Stimulated activated CD4-positive, alpha-beta T cell treated with anti-CD3 and anti-CD28 coated beads, TNF-alpha, amount 100 ng/mL, for 1 hour (primary cell): ENCODE measurements at regions not wholly inside any gene's neighbourhood (a gene's known extent, or its start where the extent isn't known, plus 50 kb on each side); places are given as distances from the start of the nearest gene placed in this dataset.
"Not testable (repeated sequence)": the region's sequence is repeated elsewhere in the genome, so short reads cannot be mapped to it uniquely, and the experiment has no call there.

Experiments
- DNase-seq, 3 donors: peaks; one replicate each; pipeline ENCODE4 v3.0.0-alpha.2; 2020; ENCODE audit warnings: low read depth in 3 of 3, low spot score in 1 of 3

DNA sequence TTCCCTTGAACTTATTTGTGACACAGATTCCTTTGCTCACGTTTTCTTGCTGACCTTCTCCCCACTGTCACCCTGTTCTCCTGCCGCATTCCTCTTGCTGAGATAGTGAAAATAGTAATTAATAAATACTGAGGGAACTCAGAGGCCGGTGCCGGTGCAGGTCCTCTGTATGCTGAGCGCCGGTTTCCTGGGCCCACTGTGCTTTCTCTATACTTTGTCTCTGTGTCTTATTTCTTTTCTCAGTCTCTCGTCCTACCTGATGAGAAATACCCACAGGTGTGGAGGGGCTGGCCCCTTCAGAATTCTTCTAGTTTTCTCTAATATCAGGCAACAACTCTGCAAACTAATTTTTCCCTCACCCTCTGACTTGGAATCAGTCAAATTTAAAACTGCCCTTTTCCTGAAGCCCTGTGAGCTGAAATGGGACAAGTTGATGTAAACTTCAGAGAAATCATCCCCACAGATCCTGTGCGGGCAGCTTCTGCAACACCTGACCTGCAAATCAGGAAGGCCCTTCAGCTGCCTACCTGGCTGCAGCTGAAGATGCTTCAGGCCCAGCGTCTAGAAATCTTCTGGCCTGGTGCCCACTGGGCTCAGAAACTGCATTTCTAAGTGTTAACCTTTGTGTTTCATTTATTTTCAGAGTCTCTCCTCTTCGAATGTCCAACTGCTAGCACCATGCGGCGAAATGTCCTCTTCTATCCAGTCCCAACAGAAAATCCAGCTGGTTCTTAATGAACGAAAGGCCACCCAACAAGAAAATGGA, 149.7 kb downstream of the TMEM121 start:
- DNase-seq = not testable (repeated sequence)

GRCh38 chr14:105678057-105678456, 151.7 kb downstream of the TMEM121 start:
- not testable (repeated sequence) for DNase-seq

DNA sequence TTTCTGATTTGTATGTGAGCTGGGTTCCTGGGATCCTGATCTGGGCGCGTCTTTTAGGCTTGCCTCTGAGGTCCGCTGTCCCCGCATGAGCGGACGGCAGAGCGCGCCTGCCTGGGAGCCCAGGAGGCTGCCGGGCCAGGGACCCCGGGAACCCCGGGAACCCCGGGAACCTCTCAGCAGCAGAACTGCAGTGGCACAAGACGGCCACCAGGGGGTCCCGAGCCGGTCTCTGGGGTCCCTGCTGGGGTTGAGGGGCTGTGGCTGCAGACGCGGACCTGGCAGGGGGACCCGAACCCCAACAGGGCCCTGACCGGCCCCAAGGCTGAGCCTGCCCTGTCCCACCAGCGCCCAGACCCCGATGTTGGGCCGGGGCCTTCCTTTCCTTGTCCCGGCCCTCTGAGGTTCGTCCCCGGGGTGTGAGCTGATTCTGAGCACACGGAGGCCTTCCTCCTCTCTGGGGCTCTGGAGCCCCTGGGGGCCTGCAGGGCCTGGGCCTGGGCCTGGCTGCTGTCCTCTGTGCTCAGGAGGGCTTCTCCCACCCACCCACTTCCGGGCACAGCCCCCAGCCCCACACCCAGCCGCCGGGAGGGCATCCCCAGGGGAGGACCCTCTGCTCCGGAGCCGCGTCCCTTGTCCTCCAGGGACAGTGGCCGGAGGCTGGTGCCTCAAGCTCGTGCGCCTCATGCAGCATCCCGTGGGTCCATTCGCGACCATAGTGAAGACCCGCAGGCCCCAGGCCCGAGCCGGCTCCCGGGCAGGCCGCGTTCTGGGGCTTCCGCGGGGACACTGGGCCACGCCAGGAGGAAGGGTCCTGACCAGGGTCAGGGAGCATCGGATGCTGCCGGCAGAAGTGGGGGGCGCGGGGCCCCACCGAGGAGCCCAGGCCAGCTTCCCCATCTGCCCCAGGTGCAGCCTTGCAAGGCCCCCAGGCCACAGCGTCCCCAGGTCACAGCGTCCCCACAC, 152.9 kb downstream of the TMEM121 start:
- not testable (repeated sequence) for DNase-seq

DNA sequence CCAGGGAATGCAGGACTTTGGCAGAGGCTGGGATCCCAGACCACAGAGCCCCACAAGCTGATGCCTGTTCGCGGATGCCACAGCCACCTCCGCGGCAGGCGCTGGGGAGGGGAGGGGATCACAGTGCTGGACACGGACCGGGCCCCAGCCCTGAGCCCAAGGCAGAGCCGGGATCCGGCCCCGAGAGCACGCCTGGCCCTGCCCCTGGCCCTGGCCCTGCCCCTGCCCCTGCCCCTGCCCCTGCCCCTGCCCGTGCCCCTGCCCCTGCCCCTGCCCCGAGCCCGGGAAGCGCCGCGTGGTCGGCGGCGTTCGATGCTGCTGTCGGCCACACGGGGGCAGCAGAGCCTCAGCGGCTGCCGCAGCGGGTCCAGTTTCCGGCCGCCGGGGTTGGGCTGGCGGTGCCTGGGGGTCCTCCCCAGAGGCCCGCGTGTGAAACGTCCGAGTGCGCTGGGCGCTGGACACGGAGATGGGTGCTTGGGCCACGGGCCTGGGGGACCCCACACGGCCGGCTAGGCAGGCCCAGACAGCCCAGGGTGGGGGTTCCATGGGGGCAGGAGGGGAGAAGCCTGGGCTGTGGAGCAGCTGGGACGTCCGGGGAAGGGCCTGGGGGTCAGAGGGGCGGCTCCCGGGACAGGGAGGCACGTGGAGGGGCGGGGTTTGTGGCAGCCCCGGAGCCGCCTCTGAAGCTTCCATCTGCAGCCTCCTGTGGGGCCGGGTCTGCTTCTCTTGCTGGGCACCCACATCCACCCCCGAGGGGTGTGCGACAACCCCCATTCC, 153.8 kb downstream of the TMEM121 start:
- peak in 1 of 3 donors; percentile 14 for DNase-seq

DNA sequence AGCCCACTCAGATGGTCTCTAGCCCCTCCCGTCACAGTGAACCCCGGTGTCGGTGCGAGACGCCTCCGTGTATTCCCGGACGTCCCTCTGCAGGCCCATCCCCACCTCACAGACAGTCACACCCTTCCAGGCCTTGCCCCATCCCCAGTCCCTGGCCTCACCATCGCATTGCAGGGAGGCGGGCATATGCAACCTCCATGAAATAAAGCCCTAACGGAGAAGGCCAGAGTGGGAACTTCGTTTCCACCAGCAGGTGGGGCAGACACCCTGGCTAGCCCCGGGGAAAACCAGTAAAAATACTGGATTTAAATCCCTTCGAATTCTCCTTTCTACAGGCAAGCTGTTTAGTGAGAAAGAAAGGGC, 154.3 kb downstream of the TMEM121 start:
- DNase-seq = not testable (repeated sequence)

DNA sequence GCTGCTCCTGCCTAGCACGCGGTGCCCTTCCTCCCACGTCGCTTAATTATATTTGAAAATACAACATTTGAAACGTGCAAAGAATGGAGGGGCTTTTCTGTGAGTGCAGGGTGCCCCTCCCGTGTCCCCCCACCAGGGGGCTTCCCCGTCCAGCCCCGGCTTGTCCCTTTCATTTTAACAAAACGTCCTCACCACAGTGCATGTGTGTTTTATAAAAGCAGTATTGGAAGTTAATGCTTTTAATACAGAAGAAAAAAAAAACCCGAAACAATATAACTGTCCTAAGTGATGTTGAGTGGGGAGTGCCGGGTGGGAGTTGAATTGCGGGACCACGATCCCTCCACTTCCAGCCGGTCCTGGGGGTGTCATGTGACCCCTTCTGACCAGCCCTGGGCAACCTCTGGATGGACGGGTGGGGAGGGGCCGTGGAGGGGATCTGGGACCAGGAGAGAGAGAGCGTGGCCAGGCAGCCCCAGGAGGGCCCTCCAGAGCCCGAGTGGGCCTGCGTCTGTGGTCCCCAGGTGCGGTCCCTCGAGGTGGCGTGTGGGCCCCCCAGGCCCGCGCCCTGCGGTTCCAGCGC, 155.3 kb downstream of the TMEM121 start:
- not testable (repeated sequence) for DNase-seq

DNA sequence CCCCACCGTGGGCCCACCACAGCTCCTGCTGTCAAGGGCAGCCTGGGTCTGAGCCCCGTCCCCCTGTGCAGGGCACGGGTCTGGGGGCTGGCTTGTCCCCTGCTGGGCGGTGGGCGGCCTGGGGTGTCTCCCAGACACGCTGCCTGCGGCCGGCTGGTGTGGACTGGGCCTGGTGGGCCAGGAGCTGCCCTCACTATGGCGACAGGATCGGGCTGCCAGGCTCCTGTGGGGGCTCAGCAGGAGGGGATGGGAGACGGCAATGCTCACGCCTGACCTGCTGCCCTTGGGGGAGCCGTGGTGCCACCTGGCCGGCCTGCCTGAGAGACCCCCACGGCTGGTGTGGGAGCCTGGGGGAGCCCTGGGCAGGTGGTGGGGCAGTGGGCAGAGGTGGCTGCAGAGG, 156.1 kb downstream of the TMEM121 start:
- DNase-seq = not testable (repeated sequence)

DNA sequence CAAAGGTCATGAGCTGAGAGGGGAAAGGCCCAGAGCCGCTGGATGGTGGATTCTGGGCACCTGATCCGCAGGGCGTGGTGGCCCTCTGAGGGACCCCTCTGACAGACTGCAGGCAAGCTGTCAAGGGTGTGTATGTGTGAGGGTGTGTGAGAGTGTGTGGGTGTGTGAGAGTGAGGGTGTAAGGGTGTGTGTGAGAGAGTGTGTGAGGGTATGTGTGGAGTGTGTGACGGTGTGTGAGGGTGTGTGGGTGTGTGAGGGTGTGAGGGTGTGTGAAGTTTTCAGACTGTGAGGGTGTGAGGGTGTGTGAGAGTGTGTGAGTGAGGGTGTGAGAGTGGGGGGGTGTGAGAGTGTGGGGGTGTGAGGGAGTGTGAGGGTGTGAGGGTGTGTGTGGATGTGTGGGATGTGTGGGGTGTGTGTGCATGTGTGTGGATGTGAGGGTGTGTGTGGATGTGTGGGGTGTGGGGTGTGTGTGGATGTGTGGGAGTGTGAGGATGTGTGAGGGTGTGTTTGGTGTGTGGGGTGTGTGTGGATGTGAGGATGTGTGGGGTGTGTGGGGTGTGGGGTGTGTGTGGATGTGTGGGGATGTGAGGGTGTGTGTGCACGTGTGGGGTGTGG, 156.7 kb downstream of the TMEM121 start:
- no peak for DNase-seq

DNA sequence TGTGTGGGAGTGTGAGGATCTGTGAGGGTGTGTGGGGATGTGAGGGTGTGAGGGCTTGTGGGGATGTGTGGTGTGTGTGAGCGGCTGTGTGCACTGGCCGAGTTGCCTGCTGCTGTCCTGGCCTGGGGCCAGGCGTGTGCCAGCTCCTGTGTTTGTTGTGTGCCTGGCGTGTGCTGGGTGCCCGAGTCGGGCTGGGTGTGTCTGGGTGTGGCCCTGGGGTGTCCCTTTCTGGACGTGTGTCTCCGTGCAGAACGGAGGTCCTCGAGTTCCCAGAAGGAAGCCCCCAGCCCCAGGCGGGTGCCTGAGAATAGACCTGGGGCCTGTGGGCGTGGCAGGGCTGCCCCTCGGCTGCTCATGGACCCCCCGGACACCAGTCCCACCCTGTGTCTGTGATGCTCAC, 157.7 kb downstream of the TMEM121 start:
- DNase-seq = not testable (repeated sequence)

DNA sequence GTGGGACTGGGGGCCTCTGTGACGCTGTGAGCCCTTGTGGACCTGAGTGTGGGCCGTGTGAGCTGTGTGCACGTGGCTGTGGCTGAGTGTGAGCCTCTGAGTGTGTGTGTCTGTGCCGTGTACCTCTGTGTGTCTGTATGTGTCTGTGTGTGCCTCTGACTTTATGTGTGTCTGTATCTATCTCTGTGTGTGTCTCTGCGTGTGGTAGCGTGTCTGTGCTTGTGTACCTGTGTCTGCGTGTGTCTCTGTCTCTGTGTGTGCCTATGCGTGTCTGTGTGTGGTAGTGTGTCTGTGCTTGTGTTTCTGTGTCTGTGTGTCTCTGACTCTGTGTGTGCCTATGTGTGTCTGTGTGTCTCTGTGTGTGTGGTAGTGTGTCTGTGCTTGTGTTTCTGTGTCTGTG, 158.2 kb downstream of the TMEM121 start:
- not testable (repeated sequence) for DNase-seq

DNA sequence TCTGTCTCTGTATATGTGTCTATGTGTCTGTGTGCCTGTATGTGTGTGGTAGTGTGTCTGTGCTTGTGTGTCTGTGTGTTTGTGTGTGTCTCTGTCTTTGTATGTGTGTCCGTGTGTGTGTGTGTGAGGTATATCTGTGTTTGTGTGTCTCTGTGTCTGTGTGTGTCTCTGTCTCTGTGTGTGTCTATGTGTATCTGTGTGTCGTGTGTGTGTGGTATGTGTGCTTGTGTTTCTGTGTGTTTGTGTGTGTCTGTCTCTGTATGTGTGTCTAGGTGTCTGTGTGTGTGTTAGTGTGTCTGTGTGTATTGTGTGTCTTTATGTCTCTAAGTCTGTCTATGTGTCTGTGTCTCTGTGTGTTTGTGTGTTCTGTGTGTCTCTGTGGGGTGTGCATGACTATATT, 158.6 kb downstream of the TMEM121 start:
- no peak for DNase-seq

DNA sequence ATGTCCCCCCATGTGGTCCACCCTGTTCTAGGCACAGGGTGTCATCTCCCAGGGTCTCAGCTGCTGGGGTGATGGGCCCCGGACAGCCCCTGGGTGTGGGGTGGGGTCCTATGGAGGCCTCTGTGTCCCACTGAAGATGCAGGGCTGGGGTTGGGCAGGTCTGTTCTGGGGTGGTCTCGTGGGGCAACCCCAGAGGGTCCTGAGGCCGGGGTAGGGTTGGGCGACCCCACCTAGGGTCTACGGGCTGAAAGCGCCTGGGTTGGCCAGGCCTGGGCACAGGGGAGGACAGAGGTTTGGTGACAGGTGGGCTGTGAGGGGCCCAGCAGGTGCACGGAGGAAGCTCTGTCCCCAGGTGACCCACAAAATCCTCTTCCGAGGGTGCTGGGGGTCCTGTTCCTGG, 159.2 kb downstream of the TMEM121 start:
- not testable (repeated sequence) for DNase-seq

- not testable (repeated sequence) for DNase-seq
These were observed 159.7 kb downstream of the TMEM121 start for GRCh38 chr14:105686050-105686449.

- DNase-seq = not testable (repeated sequence)
These were observed 160.2 kb downstream of the TMEM121 start for GRCh38 chr14:105686462-105687170.

GRCh38 chr14:105687171-105688022, 161.0 kb downstream of the TMEM121 start:
- DNase-seq = not testable (repeated sequence)

DNA sequence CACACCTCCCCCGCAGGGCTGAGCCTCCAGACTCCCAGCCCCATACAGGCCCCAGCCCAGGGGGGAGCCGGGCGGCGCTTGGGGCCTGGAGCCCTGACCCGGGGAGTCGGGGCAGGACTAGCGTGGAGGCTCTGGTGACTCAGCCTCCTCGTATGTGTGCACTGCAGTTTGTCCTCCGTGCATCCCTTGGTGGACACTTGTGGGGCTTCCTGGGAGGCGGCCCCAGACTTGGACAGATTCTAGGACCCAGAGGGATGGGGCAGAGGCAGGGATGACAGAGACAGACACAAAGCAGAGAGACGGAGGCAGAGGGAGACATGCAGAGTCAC, 161.6 kb downstream of the TMEM121 start:
- not testable (repeated sequence) for DNase-seq

- not testable (repeated sequence) for DNase-seq
These were observed 162.4 kb downstream of the TMEM121 start for GRCh38 chr14:105688664-105689221.

DNA sequence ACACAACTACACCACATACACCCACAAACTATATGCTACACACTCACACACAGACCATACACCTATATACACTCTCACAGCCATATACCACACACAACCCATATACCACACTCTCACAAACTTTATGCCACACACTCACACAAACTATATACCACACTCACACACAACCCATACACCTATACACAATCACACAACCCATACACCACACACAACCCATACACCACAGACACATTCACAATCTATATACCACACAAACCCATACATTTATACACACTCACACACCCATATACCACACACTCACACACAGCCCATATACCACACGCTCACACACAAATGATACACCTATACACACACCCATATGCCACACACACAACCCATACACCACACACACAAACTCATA, 163.3 kb downstream of the TMEM121 start:
- DNase-seq = no peak

DNA sequence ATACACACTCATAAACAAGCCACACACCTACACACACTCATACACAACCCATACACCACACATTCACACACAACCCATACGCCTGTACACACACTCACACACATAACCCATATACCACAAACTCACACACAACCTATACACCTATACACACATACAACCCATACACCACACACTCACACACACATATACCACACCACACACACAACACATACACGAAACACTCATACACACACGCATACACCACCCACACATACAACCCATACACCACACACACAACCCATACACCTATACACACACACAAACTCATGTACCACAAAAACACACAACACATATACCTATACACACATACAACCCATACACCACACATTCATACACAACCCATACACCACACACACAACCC, 164.3 kb downstream of the TMEM121 start:
- DNase-seq = no peak
